Prostate gland (tissue), 2 donors: ENCODE measurements at regions not wholly inside any gene's neighbourhood (a gene's known extent, or its start where the extent isn't known, plus 50 kb on each side); places are given as distances from the start of the nearest gene placed in this dataset.

Source experiments
- CTCF ChIP-seq, 4 experiments: fragments of 200-600 bp in 2 of 4; fragments of 450-650 bp in 2 of 4; sonication (generic) in 2 of 4; IDR thresholded peaks; 1 replicate in 3 of 4; 2 replicates in 1 of 4; pipeline ENCODE4 v1.5.1; 2016 to 2019; ENCODE audit warnings: antibody characterized with exemption in 4 of 4, mild to moderate bottlenecking in 2 of 4, moderate library complexity in 2 of 4
- POLR2AphosphoS5 ChIP-seq: sonication (generic); formaldehyde crosslinking; IDR thresholded peaks from one replicate; pipeline ENCODE4 v1.6.1; 2017; ENCODE audit warnings: antibody characterized with exemption

GRCh38 chr12:73445658-73446324 lies 1091.8 kb upstream of the ATXN7L3B start:
- TF ChIP-seq CTCF (IDR thresholded peaks at IDR 0.05) (no peak), POLR2AphosphoS5 (no peak)
